H9 (cell line): ENCODE measurements at regions not wholly inside any gene's neighbourhood (a gene's known extent, or its start where the extent isn't known, plus 50 kb on each side); places are given as distances from the start of the nearest gene placed in this dataset.

Experiments
- DNase-seq: peaks from one replicate; pipeline ENCODE4 v3.0.0-alpha.2; 2017
- H2AFZ ChIP-seq: one replicate; pipeline ENCODE4 v1.6.1; 2013; ENCODE audit warnings: mild to moderate bottlenecking, low read length, control low read depth, moderate library complexity
- H2AK5ac ChIP-seq: 2 replicates; pipeline ENCODE4 v1.6.1; 2013; ENCODE audit warnings: low read length, control low read depth, mixed read lengths; ENCODE audit not compliant: insufficient read length
- H2BK120ac ChIP-seq: one replicate; pipeline ENCODE4 v1.6.1; 2013; ENCODE audit warnings: low read depth, mild to moderate bottlenecking, low read length, control low read depth, inconsistent platforms; ENCODE audit not compliant: poor library complexity, severe bottlenecking
- H2BK12ac ChIP-seq: 2 replicates; pipeline ENCODE4 v1.6.1; 2013; ENCODE audit warnings: low read length, control low read depth, mixed read lengths, low read depth; ENCODE audit not compliant: insufficient read length
- H2BK15ac ChIP-seq: 2 replicates; pipeline ENCODE4 v1.6.1; 2013; ENCODE audit warnings: low read depth, low read length, control low read depth
- H2BK20ac ChIP-seq: one replicate; pipeline ENCODE4 v1.6.1; 2013; ENCODE audit warnings: low read depth, mild to moderate bottlenecking, low read length, control low read depth, inconsistent platforms; ENCODE audit not compliant: poor library complexity, severe bottlenecking
- H2BK5ac ChIP-seq: 2 replicates; pipeline ENCODE4 v1.6.1; 2013; ENCODE audit warnings: low read length, control low read depth, mixed read lengths; ENCODE audit not compliant: insufficient read length
- H3K14ac ChIP-seq: 2 replicates; pipeline ENCODE4 v1.6.1; 2013; ENCODE audit warnings: low read length, control low read depth; ENCODE audit not compliant: insufficient read depth
- H3K18ac ChIP-seq: 2 replicates; pipeline ENCODE4 v1.6.1; 2013; ENCODE audit warnings: low read depth, mild to moderate bottlenecking, mixed read lengths, low read length, control low read depth; ENCODE audit not compliant: insufficient read length
- H3K23ac ChIP-seq: 2 replicates; pipeline ENCODE4 v1.6.1; 2013; ENCODE audit warnings: low read length, control low read depth, mixed read lengths, low read depth; ENCODE audit not compliant: insufficient read length
- H3K23me2 ChIP-seq: 2 replicates; pipeline ENCODE4 v1.6.1; 2013; ENCODE audit warnings: low read depth, mild to moderate bottlenecking, mixed read lengths, low read length, control low read depth; ENCODE audit not compliant: insufficient read length, poor library complexity, severe bottlenecking
- H3K27ac ChIP-seq: 2 replicates; pipeline ENCODE4 v1.5.1; 2013; ENCODE audit warnings: low read length, control low read depth, mixed read lengths, low read depth; ENCODE audit not compliant: insufficient read length
- H3K27me3 ChIP-seq: 2 replicates; pipeline ENCODE4 v1.6.1; 2013; ENCODE audit warnings: low read length, control low read depth, inconsistent platforms; ENCODE audit not compliant: insufficient read depth
- H3K4ac ChIP-seq: 2 replicates; pipeline ENCODE4 v1.6.1; 2013; ENCODE audit warnings: low read depth, mild to moderate bottlenecking, control low read depth, inconsistent platforms, low read length, moderate library complexity
- H3K4me1 ChIP-seq: 2 replicates; pipeline ENCODE4 v1.6.1; 2013; ENCODE audit warnings: low read length, control low read depth, inconsistent platforms; ENCODE audit not compliant: insufficient read depth
- H3K4me2 ChIP-seq: 2 replicates; pipeline ENCODE4 v1.6.1; 2013; ENCODE audit warnings: low read length, control low read depth, mixed read lengths; ENCODE audit not compliant: insufficient read length, insufficient read depth
- H3K56ac ChIP-seq: 2 replicates; pipeline ENCODE4 v1.6.1; 2013; ENCODE audit warnings: low read depth, mild to moderate bottlenecking, mixed read lengths, low read length, control low read depth; ENCODE audit not compliant: insufficient read length
- H3K79me1 ChIP-seq: 2 replicates; pipeline ENCODE4 v1.6.1; 2013; ENCODE audit warnings: low read depth, mild to moderate bottlenecking, moderate library complexity, low read length, control low read depth, inconsistent platforms; ENCODE audit not compliant: insufficient read depth, poor library complexity, severe bottlenecking
- H3K79me2 ChIP-seq: 2 replicates; pipeline ENCODE4 v1.6.1; 2013; ENCODE audit warnings: low read length, control low read depth, inconsistent platforms; ENCODE audit not compliant: insufficient read depth
- H3K9ac ChIP-seq: 2 replicates; pipeline ENCODE4 v1.6.1; 2013; ENCODE audit warnings: low read length, control low read depth, mixed read lengths; ENCODE audit not compliant: insufficient read length; ENCODE audit errors: extremely low read depth
- H3K9me3 ChIP-seq: one replicate; pipeline ENCODE4 v1.6.1; 2013; ENCODE audit warnings: low read depth, low read length, inconsistent platforms; ENCODE audit not compliant: control insufficient read depth
- H3T11ph ChIP-seq: one replicate; pipeline ENCODE4 v1.6.1; 2013; ENCODE audit warnings: mild to moderate bottlenecking, low read length, control low read depth, inconsistent platforms
- H4K20me1 ChIP-seq: one replicate; pipeline ENCODE4 v1.6.1; 2013; ENCODE audit not compliant: control insufficient read depth, insufficient read length, insufficient read depth
- H4K5ac ChIP-seq: 2 replicates; pipeline ENCODE4 v1.6.1; 2013; ENCODE audit warnings: low read depth, mild to moderate bottlenecking, mixed read lengths, low read length, control low read depth; ENCODE audit not compliant: insufficient read length
- H4K8ac ChIP-seq: replicated peaks from 2 replicates; pipeline ENCODE4 v1.6.1; 2013; ENCODE audit warnings: low read length, control low read depth, mixed read lengths, low read depth; ENCODE audit not compliant: insufficient read length
- H4K91ac ChIP-seq: 2 replicates; pipeline ENCODE4 v1.6.1; 2013; ENCODE audit warnings: low read depth, mild to moderate bottlenecking, moderate library complexity, mixed read lengths, low read length, control low read depth; ENCODE audit not compliant: insufficient read length
- H3K27ac Mint-ChIP-seq, 3 experiments: 2 replicates in 2 of 3; 3 replicates in 1 of 3; pipeline ENCODE4 v1.8.0; 2020 to 2021; ENCODE audit warnings: mixed read lengths in 3 of 3, mild to moderate bottlenecking in 1 of 3, moderate library complexity in 1 of 3
- H3K27me3 Mint-ChIP-seq: 2 replicates; pipeline ENCODE4 v1.8.0; 2021; ENCODE audit warnings: low read depth, mild to moderate bottlenecking, moderate library complexity, mixed read lengths
- H3K36me3 Mint-ChIP-seq, 3 experiments: 2 replicates in 2 of 3; 3 replicates in 1 of 3; pipeline ENCODE4 v1.8.0; 2020 to 2021; ENCODE audit warnings: low read depth in 3 of 3, mixed read lengths in 3 of 3; ENCODE audit not compliant: insufficient read depth in 1 of 3
- H3K4me1 Mint-ChIP-seq, 2 experiments: 2 replicates each; pipeline ENCODE4 v1.8.0; 2020; ENCODE audit warnings: mixed read lengths in 2 of 2
- H3K4me3 Mint-ChIP-seq, 2 experiments: 2 replicates in 1 of 2; 3 replicates in 1 of 2; pipeline ENCODE4 v1.8.0; 2020 to 2021; ENCODE audit warnings: mild to moderate bottlenecking in 2 of 2, mixed read lengths in 2 of 2, moderate library complexity in 1 of 2
- H3K9me3 Mint-ChIP-seq, 2 experiments: 2 replicates in 1 of 2; 3 replicates in 1 of 2; pipeline ENCODE4 v1.8.0; 2020; ENCODE audit warnings: mild to moderate bottlenecking in 2 of 2, mixed read lengths in 2 of 2, moderate library complexity in 1 of 2
- TF ChIP-seq, protein P1 (sequence below): fragments of 200-600 bp; sonication (generic); conservative IDR thresholded peaks from 3 replicates; pipeline ENCODE4 v1.8.0; 2021; ENCODE audit warnings: antibody characterized with exemption, mild to moderate bottlenecking

DNA sequence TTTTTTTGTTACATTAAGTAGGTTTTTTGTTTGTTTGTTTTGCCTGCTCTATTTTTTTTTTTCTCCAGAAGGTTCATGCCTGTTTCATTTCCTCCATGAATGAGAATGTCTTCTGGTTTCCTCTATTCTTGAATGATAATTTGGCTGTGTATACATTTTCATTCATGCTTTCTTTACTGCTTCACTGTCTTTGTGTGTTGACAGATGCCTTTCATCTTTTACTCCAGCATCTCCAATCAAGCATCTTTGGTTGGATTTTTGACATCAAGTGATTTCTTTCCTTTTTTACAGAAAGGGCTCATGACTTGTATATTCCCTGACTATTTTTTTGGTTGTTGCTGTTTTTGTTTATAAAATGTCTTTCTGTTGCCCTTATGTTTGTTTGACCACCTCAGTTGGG, 156.5 kb downstream of the MDFIC start:
- Histone ChIP-seq H4K20me1 (no peaks in the 10 kb centered on the region), H3K9me3 (no peaks in the 10 kb centered on the region), H2AFZ (no peak overlapping the region), H3K79me2 (no peaks in the 10 kb centered on the region), H4K8ac (no peak overlapping the region), H3K4me2 (no peak overlapping the region), H2BK15ac (no peak overlapping the region), H3K23me2 (no peaks in the 10 kb centered on the region), H3K14ac (no peak overlapping the region), H2BK120ac (no peak overlapping the region), H3K27ac (no peak overlapping the region), H2BK5ac (no peak overlapping the region), H3K9ac (no peak overlapping the region), H2BK12ac (no peak overlapping the region), H2AK5ac (no peak overlapping the region), H3T11ph (no peak overlapping the region), H3K23ac (no peak overlapping the region), H3K18ac (no peak overlapping the region), H4K5ac (no peak overlapping the region), H3K56ac (no peak overlapping the region), H3K27me3 (no peaks in the 10 kb centered on the region), H3K4ac (no peak overlapping the region), H2BK20ac (no peak overlapping the region), H3K4me1 (no peaks in the 10 kb centered on the region), H4K91ac (no peak overlapping the region), H3K79me1 (no peaks in the 10 kb centered on the region)
- Mint-ChIP-seq H3K36me3 (no peaks in the 10 kb centered on the region), H3K4me1 (no peaks in the 10 kb centered on the region), H3K27me3 (peaks cover 1% of the 10 kb centered on the region; the same call in 1 of the 2 replicates), H3K4me3 (no peak overlapping the region), H3K9me3 (no peaks in the 10 kb centered on the region), H3K27ac (no peak overlapping the region)
- DNase-seq, result no peak
- TF ChIP-seq, protein P1, sequence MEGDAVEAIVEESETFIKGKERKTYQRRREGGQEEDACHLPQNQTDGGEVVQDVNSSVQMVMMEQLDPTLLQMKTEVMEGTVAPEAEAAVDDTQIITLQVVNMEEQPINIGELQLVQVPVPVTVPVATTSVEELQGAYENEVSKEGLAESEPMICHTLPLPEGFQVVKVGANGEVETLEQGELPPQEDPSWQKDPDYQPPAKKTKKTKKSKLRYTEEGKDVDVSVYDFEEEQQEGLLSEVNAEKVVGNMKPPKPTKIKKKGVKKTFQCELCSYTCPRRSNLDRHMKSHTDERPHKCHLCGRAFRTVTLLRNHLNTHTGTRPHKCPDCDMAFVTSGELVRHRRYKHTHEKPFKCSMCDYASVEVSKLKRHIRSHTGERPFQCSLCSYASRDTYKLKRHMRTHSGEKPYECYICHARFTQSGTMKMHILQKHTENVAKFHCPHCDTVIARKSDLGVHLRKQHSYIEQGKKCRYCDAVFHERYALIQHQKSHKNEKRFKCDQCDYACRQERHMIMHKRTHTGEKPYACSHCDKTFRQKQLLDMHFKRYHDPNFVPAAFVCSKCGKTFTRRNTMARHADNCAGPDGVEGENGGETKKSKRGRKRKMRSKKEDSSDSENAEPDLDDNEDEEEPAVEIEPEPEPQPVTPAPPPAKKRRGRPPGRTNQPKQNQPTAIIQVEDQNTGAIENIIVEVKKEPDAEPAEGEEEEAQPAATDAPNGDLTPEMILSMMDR, result no peak
